ENCODE measurements at regions not wholly inside any gene's neighbourhood (a gene's known extent, or its start where the extent isn't known, plus 50 kb on each side); places are given as distances from the start of the nearest gene placed in this dataset.
"Not testable (repeated sequence)": the region's sequence is repeated elsewhere in the genome, so short reads cannot be mapped to it uniquely, and the experiment has no call there.

GRCh38 chr3:20726786-20727185 lies 540.8 kb upstream of the SGO1 start:
- no peak for DNase-seq (ENCODE audit: low spot score in 2 of 2)
- H3K9me3 ChIP-seq, result no peaks in the 10 kb centered on the region
- H3K4me3 ChIP-seq, result no peak overlapping the region
- TF ChIP-seq, protein P1, sequence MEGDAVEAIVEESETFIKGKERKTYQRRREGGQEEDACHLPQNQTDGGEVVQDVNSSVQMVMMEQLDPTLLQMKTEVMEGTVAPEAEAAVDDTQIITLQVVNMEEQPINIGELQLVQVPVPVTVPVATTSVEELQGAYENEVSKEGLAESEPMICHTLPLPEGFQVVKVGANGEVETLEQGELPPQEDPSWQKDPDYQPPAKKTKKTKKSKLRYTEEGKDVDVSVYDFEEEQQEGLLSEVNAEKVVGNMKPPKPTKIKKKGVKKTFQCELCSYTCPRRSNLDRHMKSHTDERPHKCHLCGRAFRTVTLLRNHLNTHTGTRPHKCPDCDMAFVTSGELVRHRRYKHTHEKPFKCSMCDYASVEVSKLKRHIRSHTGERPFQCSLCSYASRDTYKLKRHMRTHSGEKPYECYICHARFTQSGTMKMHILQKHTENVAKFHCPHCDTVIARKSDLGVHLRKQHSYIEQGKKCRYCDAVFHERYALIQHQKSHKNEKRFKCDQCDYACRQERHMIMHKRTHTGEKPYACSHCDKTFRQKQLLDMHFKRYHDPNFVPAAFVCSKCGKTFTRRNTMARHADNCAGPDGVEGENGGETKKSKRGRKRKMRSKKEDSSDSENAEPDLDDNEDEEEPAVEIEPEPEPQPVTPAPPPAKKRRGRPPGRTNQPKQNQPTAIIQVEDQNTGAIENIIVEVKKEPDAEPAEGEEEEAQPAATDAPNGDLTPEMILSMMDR (IDR thresholded peaks at IDR 0.05), result no peak
- H3K4me1 ChIP-seq, result no peaks in the 10 kb centered on the region
- H3K36me3 ChIP-seq, result no peaks in the 10 kb centered on the region
- H3K27me3 ChIP-seq, result no peaks in the 10 kb centered on the region
- intact Hi-C loops (cut with DNase I), result no loop called here
- H3K27ac ChIP-seq, result no peak overlapping the region

DNA sequence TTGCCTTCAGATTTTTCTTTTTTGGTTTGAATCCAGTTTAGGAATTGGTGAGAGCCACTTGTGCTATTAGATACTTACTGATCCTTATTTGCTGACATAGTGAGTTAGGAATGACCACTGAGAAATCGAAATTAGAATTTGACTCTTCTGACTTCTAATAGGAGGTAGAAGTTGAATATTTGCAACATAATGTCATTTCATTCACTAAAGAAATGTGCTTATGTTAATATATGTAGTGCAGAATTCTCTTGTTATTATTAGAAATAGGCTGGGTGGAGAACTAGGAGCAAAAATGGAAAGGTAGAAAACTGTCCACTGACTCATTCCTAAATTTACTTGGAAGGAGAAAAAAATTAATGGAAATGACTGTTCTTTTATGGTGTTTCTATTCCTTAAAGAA lies 538.2 kb upstream of the SGO1 start:
- intact Hi-C loops (cut with DNase I), result no loop called here

GRCh38 chr3:20716425-20716824 lies 530.4 kb upstream of the SGO1 start:
- H3K27me3 ChIP-seq; H3K9me3 ChIP-seq; DNase-seq (ENCODE audit: low spot score in 2 of 2); H3K4me3 ChIP-seq; intact Hi-C loops (cut with DNase I); H3K27ac ChIP-seq; H3K36me3 ChIP-seq; H3K4me1 ChIP-seq: not testable (repeated sequence)

More for the DNA sequence above, 538.2 kb upstream of the SGO1 start:
- H3K4me1 ChIP-seq, result no peaks in the 10 kb centered on the region
- H3K27ac ChIP-seq, result no peak overlapping the region
- H3K9me3 ChIP-seq, result no peaks in the 10 kb centered on the region
- H3K36me3 ChIP-seq, result no peaks in the 10 kb centered on the region
- no peak for DNase-seq (ENCODE audit: low spot score in 2 of 2)
- H3K27me3 ChIP-seq, result no peaks in the 10 kb centered on the region
- H3K4me3 ChIP-seq, result no peak overlapping the region
- TF ChIP-seq, protein P1 (IDR thresholded peaks at IDR 0.05), result no peak

GRCh38 chr3:20701641-20702040 lies 515.6 kb upstream of the SGO1 start:
- DNase-seq (ENCODE audit: low spot score in 2 of 2), result no peak
- Histone ChIP-seq H3K27me3 (no peaks in the 10 kb centered on the region), H3K27ac (no peak overlapping the region), H3K36me3 (no peaks in the 10 kb centered on the region), H3K4me3 (no peak overlapping the region), H3K9me3 (no peaks in the 10 kb centered on the region), H3K4me1 (no peaks in the 10 kb centered on the region)
- TF ChIP-seq, protein P1 (IDR thresholded peaks at IDR 0.05), result no peak
- intact Hi-C loops (cut with DNase I), result no loop called here

DNA sequence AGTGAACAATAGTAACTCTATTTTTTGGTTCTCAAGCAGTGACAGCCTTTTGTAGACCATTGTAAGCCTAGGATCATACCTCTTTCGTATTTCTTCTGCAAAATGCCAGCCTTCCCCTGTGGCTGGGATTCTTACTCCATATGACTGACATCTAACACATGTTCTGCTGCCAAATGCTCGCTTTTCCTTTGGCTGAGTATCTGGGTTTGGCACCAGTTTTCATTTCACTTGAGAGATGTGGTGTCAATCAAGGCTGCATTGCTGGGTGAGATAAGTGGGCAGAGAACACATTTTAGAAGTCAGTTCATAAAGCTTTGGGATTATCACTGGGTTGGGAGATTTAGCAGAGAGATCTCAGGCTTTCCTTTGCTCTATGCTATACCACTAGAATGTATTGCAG lies 514.7 kb upstream of the SGO1 start:
- Histone ChIP-seq H3K36me3 (no peaks in the 10 kb centered on the region), H3K4me3 (no peak overlapping the region), H3K4me1 (no peaks in the 10 kb centered on the region), H3K27ac (no peak overlapping the region), H3K9me3 (no peaks in the 10 kb centered on the region), H3K27me3 (no peaks in the 10 kb centered on the region)
- no peak for DNase-seq (ENCODE audit: low spot score in 2 of 2)
- intact Hi-C loops (cut with DNase I), result no loop called here
- TF ChIP-seq, protein P1 (IDR thresholded peaks at IDR 0.05), result no peak

DNA sequence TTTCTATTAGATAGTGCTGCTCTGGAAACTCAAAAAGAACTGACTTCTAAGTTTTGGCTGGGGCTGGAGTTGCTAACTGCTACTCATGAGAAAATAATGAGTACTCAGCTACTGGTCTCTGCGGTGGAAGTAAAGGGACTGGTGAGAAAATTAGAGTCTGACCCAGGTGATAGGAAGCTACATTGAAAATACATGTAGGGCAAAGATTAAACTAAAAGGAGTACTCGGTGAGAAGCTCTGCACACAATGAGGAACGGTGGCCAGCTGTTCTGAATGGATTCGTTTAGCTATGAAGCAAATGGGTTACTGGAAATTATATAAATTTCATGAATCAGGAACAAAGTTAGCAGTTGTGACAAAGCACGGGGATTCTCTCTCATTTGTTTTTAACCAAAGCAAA lies 512.9 kb upstream of the SGO1 start:
- H3K36me3 ChIP-seq, result no peaks in the 10 kb centered on the region
- no peaks in the 10 kb centered on the region for H3K27me3 ChIP-seq
- H3K4me1 ChIP-seq, result no peaks in the 10 kb centered on the region
- intact Hi-C loops (cut with DNase I), result no loop called here
- no peaks in the 10 kb centered on the region for H3K9me3 ChIP-seq
- H3K27ac ChIP-seq, result no peak overlapping the region
- TF ChIP-seq, protein P1 (IDR thresholded peaks at IDR 0.05), result no peak
- no peak overlapping the region for H3K4me3 ChIP-seq
- DNase-seq (ENCODE audit: low spot score in 2 of 2), result no peak

Data from ascending aorta (tissue), 2 donors.